ENCODE measurements at regions not wholly inside any gene's neighbourhood (a gene's known extent, or its start where the extent isn't known, plus 50 kb on each side); places are given as distances from the start of the nearest gene placed in this dataset.

DNA sequence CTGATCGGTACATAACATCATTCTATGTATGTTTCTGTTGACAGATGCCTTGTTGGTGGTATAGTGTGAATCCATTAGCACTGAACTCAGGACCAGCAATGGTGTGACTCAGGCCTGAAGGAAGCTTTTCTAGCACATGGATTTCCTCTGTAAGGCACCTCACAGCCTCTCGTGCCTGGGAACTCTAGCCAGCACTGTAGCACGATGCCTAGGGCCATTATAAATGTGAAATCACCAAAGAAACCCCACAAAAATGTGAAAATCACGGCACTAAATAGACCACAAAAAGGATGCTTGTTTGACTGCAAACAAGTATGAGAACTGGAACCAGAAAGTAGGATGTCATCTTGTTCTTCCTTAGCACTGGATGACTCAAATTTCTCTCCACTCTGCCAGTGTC is 63.7 kb upstream of the NKX2-2 start:
- TF ChIP-seq ARNTL (CRISPR knock-in tag; IDR thresholded peaks at IDR 0.05; ENCODE audit: borderline replicate concordance, low read depth): no peak
- no peak for TF ChIP-seq ZFP3 (CRISPR knock-in tag; IDR thresholded peaks at IDR 0.05)
- no peak for TF ChIP-seq RARB (CRISPR knock-in tag; IDR thresholded peaks at IDR 0.05)
- no peak for TF ChIP-seq OSR1 (CRISPR knock-in tag; IDR thresholded peaks at IDR 0.05)
- TF ChIP-seq PATZ1 (CRISPR knock-in tag; IDR thresholded peaks at IDR 0.05; ENCODE audit: borderline replicate concordance): no peak
- no peak for TF ChIP-seq ZFP30 (CRISPR knock-in tag; IDR thresholded peaks at IDR 0.05)
- TF ChIP-seq TOX (CRISPR knock-in tag; IDR thresholded peaks at IDR 0.05; ENCODE audit: borderline replicate concordance): no peak
- TF ChIP-seq POU6F1 (CRISPR knock-in tag; IDR thresholded peaks at IDR 0.05; ENCODE audit: borderline replicate concordance, low read depth): no peak
